Fibroblast of skin of left biceps (primary cell): ENCODE measurements at regions not wholly inside any gene's neighbourhood (a gene's known extent, or its start where the extent isn't known, plus 50 kb on each side); places are given as distances from the start of the nearest gene placed in this dataset.

Source experiments
- DNase-seq, 2 experiments: peaks; one replicate each; pipeline ENCODE4 v3.0.0-alpha.2; 2013; ENCODE audit warnings: low read depth in 2 of 2

GRCh38 chr11:23944923-23945322 is 551.9 kb upstream of the LUZP2 start:
- DNase-seq: no peak

GRCh38 chr11:23947883-23948282 is 549.0 kb upstream of the LUZP2 start:
- no peak for DNase-seq

GRCh38 chr11:23948851-23949250 is 548.0 kb upstream of the LUZP2 start:
- no peak for DNase-seq

- DNase-seq: no peak
Observed at GRCh38 chr11:23953951-23954710, 542.7 kb upstream of the LUZP2 start.

GRCh38 chr11:23954730-23955129 is 542.1 kb upstream of the LUZP2 start:
- DNase-seq: no peak

- no peak for DNase-seq
Observed at GRCh38 chr11:23956586-23956985, 540.3 kb upstream of the LUZP2 start.

GRCh38 chr11:23957314-23957713 is 539.5 kb upstream of the LUZP2 start:
- no peak for DNase-seq

- no peak for DNase-seq
Observed at GRCh38 chr11:23959462-23959861, 537.4 kb upstream of the LUZP2 start.

GRCh38 chr11:23961503-23962338 is 535.1 kb upstream of the LUZP2 start:
- DNase-seq: no peak

GRCh38 chr11:23973244-23973643 is 523.6 kb upstream of the LUZP2 start:
- DNase-seq: no peak

GRCh38 chr11:23974051-23974450 is 522.8 kb upstream of the LUZP2 start:
- no peak for DNase-seq

GRCh38 chr11:23974601-23975000 is 522.3 kb upstream of the LUZP2 start:
- DNase-seq: peak in 1 of 2 experiments; percentile 40

- DNase-seq: peak; percentile 53 to 61
Observed at GRCh38 chr11:23976426-23976825, 520.4 kb upstream of the LUZP2 start.

- DNase-seq: peak in 1 of 2 experiments; percentile 26
Observed at GRCh38 chr11:23976841-23977271, 520.0 kb upstream of the LUZP2 start.

GRCh38 chr11:23988381-23989006 is 508.4 kb upstream of the LUZP2 start:
- DNase-seq: peak; percentile 80

GRCh38 chr11:23990346-23991164 is 506.3 kb upstream of the LUZP2 start:
- DNase-seq: no peak

GRCh38 chr11:23991165-23991539 is 505.7 kb upstream of the LUZP2 start:
- DNase-seq: peak; percentile 71 to 77

GRCh38 chr11:23995891-23996290 is 501.0 kb upstream of the LUZP2 start:
- DNase-seq: no peak

- no peak for DNase-seq
Observed at GRCh38 chr11:23997356-23997755, 499.5 kb upstream of the LUZP2 start.

- no peak for DNase-seq
Observed at GRCh38 chr11:24005202-24005876, 491.5 kb upstream of the LUZP2 start.

- DNase-seq: no peak
Observed at GRCh38 chr11:24043842-24044241, 453.0 kb upstream of the LUZP2 start.
